Psoas muscle (tissue), 7 donors: ENCODE measurements at regions not wholly inside any gene's neighbourhood (a gene's known extent, or its start where the extent isn't known, plus 50 kb on each side); places are given as distances from the start of the nearest gene placed in this dataset.

Experiments used
- ATAC-seq, 4 donors: fragments of 200-7000 bp; cut with Tn5 transposase; one replicate each; pipeline ENCODE4 v1.9.1; 2020; ENCODE audit warnings: moderate library complexity in 3 of 4, mild to moderate bottlenecking in 2 of 4
- DNase-seq, 2 donors: peaks; one replicate each; pipeline ENCODE4 v3.0.0-alpha.2; 2020
- H3K27ac ChIP-seq: fragments of 200-600 bp; one replicate; pipeline ENCODE4 v1.8.0; 2022
- H3K27me3 ChIP-seq, 3 donors: fragments of 200-600 bp in 1 of 3; one replicate each; pipeline versions ENCODE4 v1.6.1 to v1.8.0; 2013 to 2022; ENCODE audit warnings: low read length in 2 of 3, mild to moderate bottlenecking in 2 of 3, moderate library complexity in 1 of 3; ENCODE audit not compliant: insufficient read depth in 3 of 3
- H3K36me3 ChIP-seq, 2 donors: fragments of 200-600 bp in 1 of 2; one replicate each; pipeline versions ENCODE4 v1.6.1 to v1.8.0; 2013 to 2022; ENCODE audit warnings: low read depth in 1 of 2, mild to moderate bottlenecking in 1 of 2, moderate library complexity in 1 of 2; ENCODE audit not compliant: insufficient read depth in 1 of 2
- H3K4me1 ChIP-seq: fragments of 200-600 bp; one replicate; pipeline ENCODE4 v1.8.0; 2022
- H3K4me3 ChIP-seq: fragments of 200-600 bp; one replicate; pipeline ENCODE4 v1.8.0; 2022; ENCODE audit warnings: mild to moderate bottlenecking
- H3K9me3 ChIP-seq: fragments of 200-600 bp; one replicate; pipeline ENCODE4 v1.8.0; 2022
- WGBS, 3 donors: extraction: QIAGEN DNeasy Blood & Tissue Kit; methylation state at CpG; one replicate each; pipeline versions ENCODE4 v1.1.6 to v1.1.7; 2013; 5-methylcytosine and 5-hydroxymethylcytosine counted together
- intact Hi-C, 2 donors: fragments of 100-400 bp; cut with DNase I; formaldehyde crosslinking; loops; one replicate each; pipeline versions ENCODE4 v1.11.0 to v1.14.2; 2022
- TF ChIP-seq, protein P1 (sequence below): fragments of 200-600 bp; IDR thresholded peaks from one replicate; pipeline ENCODE4 v1.8.0; 2022; ENCODE audit warnings: antibody characterized with exemption
- donor health status: healthy with polysubstance abuse.
- donor health status: DM: no; HTN: no; CAD: no; lungs with moderate emphysema.
- donor health status: Bipolar disorder and iron deficiency.
- donor health status: healthy.
- donor health status: DM: yes; HTN: yes; CAD: no.
- donor health status: DM: no; HTN: no; CAD: no.
- donor health status: DM: yes; HTN: yes; CAD: no.

DNA sequence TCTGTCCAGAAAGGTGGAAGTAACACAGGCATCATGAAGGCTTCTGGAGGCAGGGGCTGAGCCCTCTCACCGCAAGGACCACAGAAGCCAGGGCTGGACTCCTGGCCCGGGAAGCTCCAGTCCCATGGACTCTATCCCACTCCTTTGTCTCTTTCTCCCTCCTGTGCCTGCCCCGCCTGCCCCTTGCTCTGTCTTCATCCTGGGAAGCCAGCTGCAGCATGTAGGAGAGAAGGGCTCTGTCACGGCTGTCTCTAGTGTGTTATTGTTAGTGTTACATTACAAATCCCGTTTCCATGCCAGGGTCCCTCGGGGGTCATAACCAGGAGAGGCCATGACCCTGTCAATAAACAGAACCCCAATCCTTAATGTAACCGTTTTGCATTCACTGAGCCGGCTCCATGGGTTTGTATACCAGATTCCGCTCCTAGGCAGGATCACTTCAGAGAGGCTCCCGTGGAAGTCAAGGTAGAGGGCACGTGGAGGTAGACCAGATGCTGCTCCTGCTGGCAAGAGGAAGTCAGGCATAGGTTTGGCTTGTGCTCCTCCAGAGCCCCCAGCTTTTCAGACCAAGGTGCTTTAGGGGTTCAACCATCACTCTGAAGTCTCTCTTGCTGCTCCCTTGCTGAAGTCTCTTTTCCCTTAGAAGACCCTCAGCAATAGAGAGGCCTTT, 293.2 kb downstream of the ETS1 start:
- H3K4me3 ChIP-seq: no peak overlapping the region
- H3K36me3 ChIP-seq: no peaks in the 10 kb centered on the region
- DNase-seq (peak in 1 of 2 donors; percentile 58), ATAC-seq (no peak)
- no peak overlapping the region for H3K27ac ChIP-seq
- WGBS, 3 donors: 52 to 58% (median 53%) methylated on average over 11 of the region's 11 CpGs
- TF ChIP-seq, protein P1, sequence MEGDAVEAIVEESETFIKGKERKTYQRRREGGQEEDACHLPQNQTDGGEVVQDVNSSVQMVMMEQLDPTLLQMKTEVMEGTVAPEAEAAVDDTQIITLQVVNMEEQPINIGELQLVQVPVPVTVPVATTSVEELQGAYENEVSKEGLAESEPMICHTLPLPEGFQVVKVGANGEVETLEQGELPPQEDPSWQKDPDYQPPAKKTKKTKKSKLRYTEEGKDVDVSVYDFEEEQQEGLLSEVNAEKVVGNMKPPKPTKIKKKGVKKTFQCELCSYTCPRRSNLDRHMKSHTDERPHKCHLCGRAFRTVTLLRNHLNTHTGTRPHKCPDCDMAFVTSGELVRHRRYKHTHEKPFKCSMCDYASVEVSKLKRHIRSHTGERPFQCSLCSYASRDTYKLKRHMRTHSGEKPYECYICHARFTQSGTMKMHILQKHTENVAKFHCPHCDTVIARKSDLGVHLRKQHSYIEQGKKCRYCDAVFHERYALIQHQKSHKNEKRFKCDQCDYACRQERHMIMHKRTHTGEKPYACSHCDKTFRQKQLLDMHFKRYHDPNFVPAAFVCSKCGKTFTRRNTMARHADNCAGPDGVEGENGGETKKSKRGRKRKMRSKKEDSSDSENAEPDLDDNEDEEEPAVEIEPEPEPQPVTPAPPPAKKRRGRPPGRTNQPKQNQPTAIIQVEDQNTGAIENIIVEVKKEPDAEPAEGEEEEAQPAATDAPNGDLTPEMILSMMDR: no peak
- peaks cover 6% of the 10 kb centered on the region for H3K4me1 ChIP-seq
- H3K27me3 ChIP-seq: no peaks in the 10 kb centered on the region
- intact Hi-C loops: loop anchor here (5.0 to 10.0 kb wide), 4 partner anchors 122 to 531 kb away; no protein-coding TSS in a partner anchor
- no peaks in the 10 kb centered on the region for H3K9me3 ChIP-seq

- TF ChIP-seq, protein P1: no peak
- 89 to 93% (median 91%) methylated on average over 7 of the region's 7 CpGs for WGBS, 3 donors
- Histone ChIP-seq H3K4me3 (no peak overlapping the region), H3K4me1 (peaks cover 6% of the 10 kb centered on the region), H3K27ac (no peak overlapping the region), H3K27me3 (no peaks in the 10 kb centered on the region), H3K9me3 (no peaks in the 10 kb centered on the region), H3K36me3 (no peaks in the 10 kb centered on the region)
- no peak for ATAC-seq
- DNase-seq: no peak
- intact Hi-C loops: loop anchor here (2.0 to 10.0 kb wide), 5 partner anchors 120 to 533 kb away; no protein-coding TSS in a partner anchor
These were observed 295.5 kb downstream of the ETS1 start for GRCh38 chr11:128291835-128292234.

- Histone ChIP-seq H3K4me1 (peaks cover 6% of the 10 kb centered on the region), H3K9me3 (no peaks in the 10 kb centered on the region), H3K36me3 (no peaks in the 10 kb centered on the region), H3K27me3 (no peaks in the 10 kb centered on the region), H3K4me3 (no peak overlapping the region), H3K27ac (no peak overlapping the region)
- DNase-seq (no peak), ATAC-seq (no peak)
- intact Hi-C loops: loop anchor here (2.0 to 10.0 kb wide), 5 partner anchors 119 to 534 kb away; no protein-coding TSS in a partner anchor
- TF ChIP-seq, protein P1: no peak
- 76 to 83% (median 81%) methylated on average over 8 of the region's 8 CpGs for WGBS, 3 donors
These were observed 296.4 kb downstream of the ETS1 start for GRCh38 chr11:128291007-128291406.

- Histone ChIP-seq H3K27me3 (no peaks in the 10 kb centered on the region), H3K4me1 (peaks cover 6% of the 10 kb centered on the region), H3K36me3 (no peaks in the 10 kb centered on the region), H3K9me3 (no peaks in the 10 kb centered on the region), H3K4me3 (peak overlapping the region; percentile 48), H3K27ac (peak overlapping the region; percentile 59)
- DNase-seq: peak; percentile 34 to 59
- WGBS, 3 donors: 10 to 19% (median 10%) methylated on average over 16 of the region's 16 CpGs
- peak; percentile 88 to 97 (median 92) for ATAC-seq
- TF ChIP-seq, protein P1: peak; percentile 91
- intact Hi-C loops: loop anchor here (1.0 to 10.0 kb wide), 6 partner anchors 118 to 535 kb away; no protein-coding TSS in a partner anchor
These were observed 297.1 kb downstream of the ETS1 start for GRCh38 chr11:128290106-128290840.
